ENCODE measurements at regions not wholly inside any gene's neighbourhood (a gene's known extent, or its start where the extent isn't known, plus 50 kb on each side); places are given as distances from the start of the nearest gene placed in this dataset.

DNA sequence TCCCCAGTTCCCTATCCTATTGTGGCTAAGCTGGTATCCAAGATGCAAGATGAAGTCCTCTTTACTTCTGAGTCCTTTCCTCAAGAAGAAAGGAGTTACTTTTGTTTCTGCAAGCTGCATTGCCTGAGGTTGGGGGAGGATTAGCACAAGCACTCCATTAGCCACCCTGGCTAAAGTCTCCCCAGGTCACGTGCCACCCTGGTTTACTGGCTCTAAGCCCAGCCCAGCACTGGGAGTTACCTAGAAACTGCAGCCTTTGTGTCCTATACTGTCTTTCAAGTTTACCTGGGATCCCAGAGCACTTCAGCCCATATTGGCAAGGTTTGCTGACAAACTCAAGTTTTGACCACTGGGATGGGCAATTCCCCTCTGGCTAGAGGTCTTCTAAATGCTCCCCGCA, 78.4 kb upstream of the DBX1 start:
- no peak overlapping the region for H2BK5ac ChIP-seq (ENCODE audit: low read length)
- H3K18ac ChIP-seq (ENCODE audit: low read length) = no peak overlapping the region
- peaks cover 0 to 6% (median 0%) of the 10 kb centered on the region in 3 experiments for H3K27me3 ChIP-seq (ENCODE audit: control insufficient read depth in 3 of 3, insufficient read depth in 3 of 3, low read depth in 1 of 3, low read length in 3 of 3)
- H3K9ac ChIP-seq (ENCODE audit: low read depth, low read length, poor library complexity) = no peak overlapping the region
- no peak overlapping the region for H4K8ac ChIP-seq (ENCODE audit: low read depth, low read length)
- DNase-seq (ENCODE audit: low spot score) = no peak
- no peak overlapping the region for H3K27ac ChIP-seq (replicated peaks; ENCODE audit: low read length)
- H3K14ac ChIP-seq (ENCODE audit: low read length) = no peak overlapping the region
- peaks cover 2% of the 10 kb centered on the region for H3K79me1 ChIP-seq (ENCODE audit: low read depth, low read length)
- H2AFZ ChIP-seq (ENCODE audit: low read length) = no peak overlapping the region
- H4K91ac ChIP-seq (ENCODE audit: low read depth, low read length, poor library complexity) = no peak overlapping the region
- H3K4me3 ChIP-seq (ENCODE audit: low read length in 2 of 2) = no peak overlapping the region
- no peak overlapping the region for H2BK120ac ChIP-seq (ENCODE audit: low read depth, low read length)
- peaks cover 0 to 5% of the 10 kb centered on the region in 2 donors for H3K9me3 ChIP-seq (replicated peaks in 1 of 2; ENCODE audit: control insufficient read depth in 2 of 2, insufficient read depth in 1 of 2, low read depth in 1 of 2, low read length in 2 of 2)
- no peaks in the 10 kb centered on the region for H3K36me3 ChIP-seq (replicated peaks in 1 of 2; ENCODE audit: control insufficient read depth in 2 of 2, insufficient read depth in 2 of 2, low read length in 2 of 2)
- no peak overlapping the region for H2AK5ac ChIP-seq (ENCODE audit: low read depth, low read length)
- H3K4me1 ChIP-seq (ENCODE audit: control insufficient read depth in 2 of 2, insufficient read depth in 1 of 2, low read depth in 1 of 2, low read length in 2 of 2) = no peaks in the 10 kb centered on the region
- no peak overlapping the region for H2BK15ac ChIP-seq (ENCODE audit: low read length)
- H3K23ac ChIP-seq (ENCODE audit: low read depth, low read length, poor library complexity) = no peak overlapping the region
- no peak overlapping the region for H2BK12ac ChIP-seq (ENCODE audit: low read length)
- no peak overlapping the region for H3K4me2 ChIP-seq (ENCODE audit: insufficient read depth, low read length, poor library complexity, severe bottlenecking)
- H3K4ac ChIP-seq (ENCODE audit: low read length) = no peak overlapping the region
- WGBS, 2 donors (ENCODE audit: extremely low coverage in 2 of 2, insufficient read length in 2 of 2, insufficient replicate concordance in 1 of 2) = no CpG with 5 or more reads among the region's 2 CpGs

DNA sequence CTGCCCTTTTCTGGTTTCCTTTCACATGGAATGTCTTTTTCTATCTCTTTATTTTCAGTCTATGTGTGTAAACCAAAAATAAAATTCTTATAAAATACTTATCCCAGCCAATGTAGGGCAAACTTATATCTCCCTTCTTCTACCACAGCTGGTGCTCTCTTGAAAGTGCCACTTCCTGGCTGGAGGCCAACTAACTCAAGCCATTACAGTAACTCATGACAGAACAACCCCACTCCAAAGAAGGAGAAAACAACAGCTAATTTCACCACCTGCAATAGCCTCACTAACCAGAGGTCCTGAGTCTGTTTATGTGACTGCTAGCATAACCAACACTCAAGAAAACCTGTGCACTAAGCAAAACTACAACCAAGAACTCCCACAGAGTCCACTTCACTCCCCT, 74.9 kb upstream of the DBX1 start:
- no peak for DNase-seq (ENCODE audit: low spot score)

DNA sequence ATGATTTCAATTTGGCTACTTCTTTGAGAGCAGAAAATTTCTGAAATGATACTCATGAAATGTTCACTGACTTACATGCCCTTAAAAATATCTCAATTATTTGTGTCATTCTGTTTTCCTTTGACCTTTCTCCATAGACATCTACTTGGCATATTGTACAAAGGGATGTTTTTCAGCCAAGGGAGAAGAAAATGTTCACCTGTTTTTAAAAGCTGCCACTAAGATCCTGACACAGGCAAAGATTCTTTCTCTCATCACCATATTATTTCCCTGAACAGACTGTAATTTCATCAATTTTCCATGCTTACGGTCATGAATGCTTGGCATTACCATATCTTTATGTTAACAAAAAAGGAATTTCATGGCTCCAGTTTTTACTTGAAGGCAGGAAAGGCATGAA, 67.4 kb upstream of the DBX1 start:
- Histone ChIP-seq H2BK15ac (ENCODE audit: low read length) (no peak overlapping the region), H2AK5ac (ENCODE audit: low read depth, low read length) (no peak overlapping the region), H3K14ac (ENCODE audit: low read length) (no peak overlapping the region), H2AFZ (ENCODE audit: low read length) (no peak overlapping the region), H3K9ac (ENCODE audit: low read depth, low read length, poor library complexity) (no peak overlapping the region), H3K36me3 (replicated peaks in 1 of 2; ENCODE audit: control insufficient read depth in 2 of 2, insufficient read depth in 2 of 2, low read length in 2 of 2) (no peaks in the 10 kb centered on the region), H3K4ac (ENCODE audit: low read length) (no peak overlapping the region), H3K27me3 (ENCODE audit: control insufficient read depth in 3 of 3, insufficient read depth in 3 of 3, low read depth in 1 of 3, low read length in 3 of 3) (peaks cover 0 to 8% (median 0%) of the 10 kb centered on the region in 3 experiments), H2BK12ac (ENCODE audit: low read length) (no peak overlapping the region), H3K23ac (ENCODE audit: low read depth, low read length, poor library complexity) (no peak overlapping the region), H4K8ac (ENCODE audit: low read depth, low read length) (no peak overlapping the region), H3K18ac (ENCODE audit: low read length) (no peak overlapping the region), H2BK120ac (ENCODE audit: low read depth, low read length) (no peak overlapping the region), H4K91ac (ENCODE audit: low read depth, low read length, poor library complexity) (no peak overlapping the region), H2BK5ac (ENCODE audit: low read length) (no peak overlapping the region), H3K79me1 (ENCODE audit: low read depth, low read length) (no peaks in the 10 kb centered on the region), H3K9me3 (replicated peaks in 1 of 2; ENCODE audit: control insufficient read depth in 2 of 2, insufficient read depth in 1 of 2, low read depth in 1 of 2, low read length in 2 of 2) (peaks cover 0 to 2% of the 10 kb centered on the region in 2 donors), H3K4me2 (ENCODE audit: insufficient read depth, low read length, poor library complexity, severe bottlenecking) (no peak overlapping the region), H3K4me3 (ENCODE audit: low read length in 2 of 2) (no peak overlapping the region), H3K4me1 (ENCODE audit: control insufficient read depth in 2 of 2, insufficient read depth in 1 of 2, low read depth in 1 of 2, low read length in 2 of 2) (peaks cover 0 to 2% of the 10 kb centered on the region in 2 donors), H3K27ac (replicated peaks; ENCODE audit: low read length) (no peak overlapping the region)
- WGBS, 2 donors (ENCODE audit: extremely low coverage in 2 of 2, insufficient read length in 2 of 2, insufficient replicate concordance in 1 of 2) = no CpG with 5 or more reads among the region's 1 CpG
- no peak for DNase-seq (ENCODE audit: low spot score)

More for the DNA sequence above, 74.9 kb upstream of the DBX1 start:
- Histone ChIP-seq H3K9me3 (replicated peaks in 1 of 2; ENCODE audit: control insufficient read depth in 2 of 2, insufficient read depth in 1 of 2, low read depth in 1 of 2, low read length in 2 of 2) (peaks cover 0 to 2% of the 10 kb centered on the region in 2 donors), H3K4me3 (ENCODE audit: low read length in 2 of 2) (no peak overlapping the region), H2BK15ac (ENCODE audit: low read length) (no peak overlapping the region), H4K91ac (ENCODE audit: low read depth, low read length, poor library complexity) (no peak overlapping the region), H3K4ac (ENCODE audit: low read length) (no peak overlapping the region), H2BK120ac (ENCODE audit: low read depth, low read length) (no peak overlapping the region), H3K14ac (ENCODE audit: low read length) (peak overlapping the region; percentile 38), H2BK5ac (ENCODE audit: low read length) (no peak overlapping the region), H3K27ac (replicated peaks; ENCODE audit: low read length) (no peak overlapping the region), H3K23ac (ENCODE audit: low read depth, low read length, poor library complexity) (no peak overlapping the region), H2AK5ac (ENCODE audit: low read depth, low read length) (peak overlapping the region; percentile 19), H3K27me3 (ENCODE audit: control insufficient read depth in 3 of 3, insufficient read depth in 3 of 3, low read depth in 1 of 3, low read length in 3 of 3) (peaks cover 0 to 6% (median 0%) of the 10 kb centered on the region in 3 experiments), H2BK12ac (ENCODE audit: low read length) (no peak overlapping the region), H4K8ac (ENCODE audit: low read depth, low read length) (no peak overlapping the region), H3K4me2 (ENCODE audit: insufficient read depth, low read length, poor library complexity, severe bottlenecking) (no peak overlapping the region), H3K18ac (ENCODE audit: low read length) (no peak overlapping the region), H3K4me1 (ENCODE audit: control insufficient read depth in 2 of 2, insufficient read depth in 1 of 2, low read depth in 1 of 2, low read length in 2 of 2) (no peaks in the 10 kb centered on the region), H3K36me3 (replicated peaks in 1 of 2; ENCODE audit: control insufficient read depth in 2 of 2, insufficient read depth in 2 of 2, low read length in 2 of 2) (no peaks in the 10 kb centered on the region), H3K79me1 (ENCODE audit: low read depth, low read length) (peaks cover 2% of the 10 kb centered on the region), H2AFZ (ENCODE audit: low read length) (no peak overlapping the region), H3K9ac (ENCODE audit: low read depth, low read length, poor library complexity) (no peak overlapping the region)

DNA sequence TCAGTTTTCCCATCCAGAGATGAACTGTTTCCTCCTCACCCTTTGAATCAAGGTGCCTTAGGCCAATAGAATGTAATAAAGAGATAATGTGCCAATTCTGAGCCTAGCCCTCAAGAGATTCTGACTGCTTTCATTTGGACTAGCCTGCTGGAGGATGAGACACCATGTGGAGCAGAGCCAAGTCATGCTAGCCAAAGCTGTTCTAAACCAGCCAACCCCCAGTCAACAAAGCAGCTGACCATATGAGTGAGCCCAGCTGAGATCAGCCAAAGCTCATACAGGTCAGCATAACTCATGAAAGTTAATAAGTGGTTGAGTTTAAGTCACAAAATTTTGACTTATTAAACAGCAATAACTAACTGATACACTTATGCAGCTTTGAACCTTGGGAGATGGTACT, 66.7 kb upstream of the DBX1 start:
- Histone ChIP-seq H2AFZ (ENCODE audit: low read length) (no peak overlapping the region), H3K4me3 (ENCODE audit: low read length in 2 of 2) (no peak overlapping the region), H3K9me3 (replicated peaks in 1 of 2; ENCODE audit: control insufficient read depth in 2 of 2, insufficient read depth in 1 of 2, low read depth in 1 of 2, low read length in 2 of 2) (peaks cover 0 to 2% of the 10 kb centered on the region in 2 donors), H3K4ac (ENCODE audit: low read length) (no peak overlapping the region), H3K27me3 (ENCODE audit: control insufficient read depth in 3 of 3, insufficient read depth in 3 of 3, low read depth in 1 of 3, low read length in 3 of 3) (peaks cover 0 to 10% (median 0%) of the 10 kb centered on the region in 3 experiments), H3K36me3 (replicated peaks in 1 of 2; ENCODE audit: control insufficient read depth in 2 of 2, insufficient read depth in 2 of 2, low read length in 2 of 2) (no peaks in the 10 kb centered on the region), H3K18ac (ENCODE audit: low read length) (no peak overlapping the region), H2BK15ac (ENCODE audit: low read length) (no peak overlapping the region), H2AK5ac (ENCODE audit: low read depth, low read length) (no peak overlapping the region), H3K27ac (replicated peaks; ENCODE audit: low read length) (no peak overlapping the region), H2BK5ac (ENCODE audit: low read length) (no peak overlapping the region), H4K91ac (ENCODE audit: low read depth, low read length, poor library complexity) (no peak overlapping the region), H4K8ac (ENCODE audit: low read depth, low read length) (no peak overlapping the region), H3K23ac (ENCODE audit: low read depth, low read length, poor library complexity) (no peak overlapping the region), H3K4me1 (ENCODE audit: control insufficient read depth in 2 of 2, insufficient read depth in 1 of 2, low read depth in 1 of 2, low read length in 2 of 2) (peaks cover 0 to 2% of the 10 kb centered on the region in 2 donors), H3K4me2 (ENCODE audit: insufficient read depth, low read length, poor library complexity, severe bottlenecking) (no peak overlapping the region), H3K9ac (ENCODE audit: low read depth, low read length, poor library complexity) (no peak overlapping the region), H2BK12ac (ENCODE audit: low read length) (no peak overlapping the region), H2BK120ac (ENCODE audit: low read depth, low read length) (no peak overlapping the region), H3K79me1 (ENCODE audit: low read depth, low read length) (no peaks in the 10 kb centered on the region), H3K14ac (ENCODE audit: low read length) (no peak overlapping the region)
- no peak for DNase-seq (ENCODE audit: low spot score)

All from neuronal stem cell (in vitro differentiated cells).